ENCODE measurements at regions not wholly inside any gene's neighbourhood (a gene's known extent, or its start where the extent isn't known, plus 50 kb on each side); places are given as distances from the start of the nearest gene placed in this dataset.
A peak's percentile ranks its signal among the peaks of the same experiment; 100 is the strongest.

DNA sequence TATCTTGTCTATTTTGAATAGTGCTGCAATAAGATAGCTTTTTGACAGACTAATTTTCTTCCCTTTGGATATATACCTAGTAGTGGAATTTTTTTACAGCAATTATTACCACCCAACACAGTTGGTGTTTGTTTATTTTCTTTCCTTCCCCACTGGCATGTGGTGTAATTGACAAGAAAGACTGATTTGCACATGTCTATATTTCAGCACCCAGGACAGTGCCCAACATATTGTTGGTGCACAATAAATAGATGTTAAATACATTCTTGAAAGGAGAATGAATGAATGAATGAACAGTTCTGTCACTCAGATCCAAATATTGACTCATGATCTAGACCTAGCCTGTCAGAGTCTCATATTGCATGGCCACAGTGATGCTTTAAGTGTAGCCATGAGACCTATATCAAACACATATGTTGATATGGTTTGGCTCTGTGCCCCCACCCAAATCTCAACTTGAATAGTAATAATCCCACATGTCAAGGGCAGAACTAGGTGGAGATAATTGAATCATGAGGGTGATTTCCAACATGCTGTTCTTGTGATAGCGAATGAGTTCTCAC lies 538.2 kb downstream of the NYAP2 start:
- no peak for DNase-seq (ENCODE audit: low read depth in 3 of 3, low spot score in 2 of 3)

DNA sequence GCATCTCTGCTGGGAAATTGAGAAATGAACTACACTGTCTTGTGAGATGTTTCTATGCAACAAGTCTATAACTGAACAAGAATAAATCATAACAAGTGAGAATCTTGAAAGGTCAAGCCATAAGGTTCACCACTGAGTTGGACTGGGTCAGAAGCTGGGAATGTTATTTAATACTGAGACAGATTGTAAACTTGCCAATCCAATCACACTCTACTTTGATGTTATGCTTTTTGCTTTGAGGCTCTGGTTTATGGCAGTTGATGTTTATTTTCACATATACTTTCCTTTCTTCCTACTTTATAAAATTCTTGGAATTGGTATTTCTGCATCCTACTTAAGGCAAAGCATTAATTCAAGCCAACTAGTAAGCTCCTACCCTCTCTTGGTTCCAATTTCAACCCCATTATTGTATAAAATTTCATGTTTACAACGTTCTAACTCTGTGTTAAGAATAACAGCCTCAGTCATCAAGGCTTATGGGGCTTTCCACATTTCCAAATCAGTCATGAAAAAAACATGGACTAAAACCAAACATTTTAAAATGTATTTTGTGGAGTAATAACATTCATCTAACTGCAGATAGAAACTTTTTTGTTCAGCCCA lies 533.4 kb downstream of the NYAP2 start:
- DNase-seq (ENCODE audit: low read depth in 3 of 3, low spot score in 2 of 3): no peak

DNA sequence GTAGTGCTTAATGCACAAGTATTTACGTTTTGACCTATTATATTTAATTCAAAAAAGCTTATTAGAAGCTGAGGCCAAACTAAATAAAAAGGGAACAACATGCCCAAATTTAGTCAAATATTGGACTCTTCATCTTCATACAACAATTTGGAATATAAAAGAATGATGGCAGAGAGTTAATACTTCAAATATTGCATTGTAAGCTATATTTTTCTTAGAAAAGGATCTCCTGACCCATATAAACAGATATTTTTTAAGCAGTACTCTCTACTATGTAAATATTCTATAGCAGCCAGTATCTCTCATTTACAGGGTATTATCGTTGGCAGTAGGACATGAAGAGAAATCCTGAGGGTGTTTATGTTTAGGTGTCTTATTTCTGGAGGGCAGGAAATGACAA lies 531.2 kb downstream of the NYAP2 start:
- no peak for DNase-seq (ENCODE audit: low read depth in 3 of 3, low spot score in 2 of 3)

DNA sequence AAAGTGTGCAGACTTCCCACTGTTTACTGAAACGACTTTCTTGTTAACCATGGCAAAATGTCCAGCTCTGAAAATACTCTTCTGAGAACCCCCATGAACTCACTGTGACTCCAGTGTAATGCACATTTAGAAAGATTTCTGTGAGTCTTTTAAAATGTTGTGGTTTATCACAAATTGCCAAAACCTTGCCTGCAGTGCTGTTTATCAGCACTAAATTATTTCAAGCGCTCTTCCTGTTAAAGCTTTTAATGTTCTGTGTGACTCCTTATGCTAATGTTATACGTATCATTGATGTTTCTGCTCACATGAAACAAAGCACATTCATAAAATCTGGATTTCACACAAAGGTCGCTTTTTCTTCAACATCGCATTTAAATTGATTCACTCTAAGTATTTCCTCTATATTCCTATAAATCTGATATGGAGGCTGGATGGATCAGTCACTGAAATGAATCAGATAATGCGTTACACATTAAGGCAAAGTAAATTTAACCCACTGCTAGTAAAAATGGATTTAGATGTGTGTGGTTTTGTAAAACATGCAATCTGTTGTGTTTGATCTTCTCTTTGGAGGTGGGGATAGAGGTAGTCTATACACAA lies 521.2 kb downstream of the NYAP2 start:
- DNase-seq (ENCODE audit: low read depth in 3 of 3, low spot score in 2 of 3): peak in 1 of 3 donors; percentile 4

DNA sequence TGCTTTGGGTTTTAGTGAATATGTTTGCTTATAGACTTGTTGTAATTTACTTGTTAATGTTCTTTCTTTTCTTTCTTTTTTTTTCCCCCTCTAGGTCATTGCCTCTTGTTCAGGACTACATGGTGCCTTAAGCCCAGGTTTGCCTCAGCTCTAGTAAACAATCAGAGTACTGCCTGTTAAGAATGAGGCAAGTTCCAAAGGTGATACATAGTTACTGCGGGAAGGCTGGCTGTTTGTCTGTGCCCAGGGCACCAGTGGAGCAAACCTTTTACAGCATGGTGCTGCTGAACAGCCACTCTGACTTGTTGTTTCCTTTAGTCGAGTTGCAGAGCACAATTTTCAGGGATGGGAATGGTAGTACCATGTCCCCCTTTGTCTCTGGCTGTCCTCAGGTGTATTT lies 517.2 kb downstream of the NYAP2 start:
- no peak for DNase-seq (ENCODE audit: low read depth in 3 of 3, low spot score in 2 of 3)

DNA sequence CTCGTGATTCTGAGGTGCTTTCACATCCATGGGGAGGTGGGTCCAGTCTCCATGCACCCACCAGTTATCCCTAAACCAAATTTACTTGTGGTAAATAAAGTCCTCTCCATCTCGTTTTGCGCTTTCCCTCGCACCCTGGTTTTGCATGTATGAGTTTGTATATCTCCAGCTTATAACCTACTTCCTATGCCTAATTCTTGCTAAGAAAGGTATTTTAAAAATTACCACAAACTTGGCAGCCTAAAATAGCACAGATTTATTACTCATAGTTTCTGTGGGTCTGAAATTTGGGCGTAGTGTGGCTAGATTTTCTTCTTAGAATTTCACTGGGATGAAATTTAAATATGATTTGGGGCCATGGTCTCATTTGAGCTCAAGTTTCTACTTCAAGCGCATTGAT lies 511.5 kb downstream of the NYAP2 start:
- DNase-seq (ENCODE audit: low read depth in 3 of 3, low spot score in 2 of 3): no peak

DNA sequence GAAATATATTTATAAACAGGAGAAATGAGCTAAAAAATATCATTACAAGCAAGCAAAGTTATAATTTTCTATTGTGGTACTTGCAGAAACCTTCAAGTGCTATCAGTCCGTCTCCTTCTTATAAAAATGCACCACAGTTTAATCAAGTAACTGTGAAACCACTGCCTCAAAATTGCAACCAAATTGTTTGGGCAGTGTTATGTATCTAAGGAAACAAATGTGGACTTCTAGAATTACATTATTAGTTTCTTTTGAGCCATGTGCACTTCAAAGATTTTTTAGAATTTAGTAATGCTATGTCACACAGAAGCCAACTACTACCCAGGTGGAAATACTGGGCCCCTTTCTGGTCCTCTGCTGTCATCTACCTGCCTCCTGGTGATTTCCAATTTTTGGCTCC lies 495.6 kb downstream of the NYAP2 start:
- no peak for DNase-seq (ENCODE audit: low read depth in 3 of 3, low spot score in 2 of 3)

DNA sequence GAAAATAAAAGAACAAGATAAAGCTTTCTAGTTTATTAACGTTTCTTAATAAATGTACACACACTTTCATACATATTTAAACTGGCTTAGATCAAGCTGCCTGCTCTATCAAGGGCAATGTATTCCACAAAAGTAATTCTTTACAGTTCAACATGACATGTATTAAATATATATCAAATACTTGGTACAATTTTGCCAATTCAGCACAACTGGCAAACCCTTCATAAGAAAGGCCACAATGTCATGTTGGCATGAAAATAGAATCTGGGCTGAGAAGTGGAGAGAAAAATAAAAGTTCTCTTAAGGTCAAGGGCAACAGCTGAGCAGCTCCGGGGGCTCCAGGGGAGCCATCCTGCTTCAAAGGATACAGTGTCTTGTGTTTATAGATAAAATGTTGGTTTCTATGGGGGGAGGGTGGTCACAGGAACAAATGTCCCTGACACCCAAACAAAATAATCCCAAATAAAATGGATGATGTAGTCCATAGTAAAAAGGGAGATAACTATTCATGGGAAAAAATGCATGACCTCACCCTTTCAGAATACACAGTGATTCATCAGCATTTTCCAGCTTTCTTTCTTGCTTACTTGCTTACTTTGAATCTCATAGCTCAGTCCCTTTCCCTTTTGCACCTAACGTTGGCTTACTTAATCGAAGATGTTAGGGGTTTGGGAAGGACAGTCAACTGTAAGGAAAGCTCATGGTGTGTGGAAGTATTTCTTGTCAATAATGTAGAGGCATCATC lies 494.9 kb downstream of the NYAP2 start:
- no peak for DNase-seq (ENCODE audit: low read depth in 3 of 3, low spot score in 2 of 3)

DNA sequence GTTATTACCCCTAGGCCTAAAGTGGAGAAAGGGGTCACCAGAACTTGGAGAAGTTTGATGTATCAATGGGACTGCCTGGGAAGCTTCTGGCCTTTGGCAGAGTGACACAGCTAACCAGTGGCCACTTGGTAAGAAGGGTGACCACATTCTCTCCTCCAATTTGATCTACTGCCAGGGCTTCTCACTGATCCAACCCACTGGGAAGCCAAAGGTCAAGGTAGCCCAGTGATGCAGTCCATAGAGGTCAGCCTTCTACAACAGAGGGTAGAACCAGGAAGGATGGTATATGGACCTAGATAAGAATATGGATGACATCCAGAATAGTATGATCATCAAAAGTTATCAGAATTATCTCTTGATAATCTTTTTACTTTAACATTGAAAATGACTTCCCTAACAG lies 493.6 kb downstream of the NYAP2 start:
- no peak for DNase-seq (ENCODE audit: low read depth in 3 of 3, low spot score in 2 of 3)

DNA sequence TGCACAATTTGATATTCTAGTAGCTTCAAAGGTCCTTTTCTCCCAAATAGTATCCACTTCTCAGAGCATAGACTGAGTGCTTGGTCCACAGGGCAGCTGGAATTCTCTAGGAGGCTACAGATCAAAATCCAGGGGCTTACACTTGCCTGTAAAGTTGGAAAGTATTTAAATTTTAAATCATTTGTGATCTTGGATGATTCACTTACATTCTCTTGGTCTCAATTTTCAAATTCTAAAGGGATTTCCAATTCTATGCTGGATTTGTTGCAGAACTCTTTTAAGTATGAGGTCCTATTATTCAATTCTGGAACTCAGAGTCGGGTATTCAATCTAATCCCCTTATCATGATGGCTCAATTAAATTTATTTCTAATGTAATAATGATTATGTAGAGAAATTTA lies 492.3 kb downstream of the NYAP2 start:
- DNase-seq (ENCODE audit: low read depth in 3 of 3, low spot score in 2 of 3): no peak

DNA sequence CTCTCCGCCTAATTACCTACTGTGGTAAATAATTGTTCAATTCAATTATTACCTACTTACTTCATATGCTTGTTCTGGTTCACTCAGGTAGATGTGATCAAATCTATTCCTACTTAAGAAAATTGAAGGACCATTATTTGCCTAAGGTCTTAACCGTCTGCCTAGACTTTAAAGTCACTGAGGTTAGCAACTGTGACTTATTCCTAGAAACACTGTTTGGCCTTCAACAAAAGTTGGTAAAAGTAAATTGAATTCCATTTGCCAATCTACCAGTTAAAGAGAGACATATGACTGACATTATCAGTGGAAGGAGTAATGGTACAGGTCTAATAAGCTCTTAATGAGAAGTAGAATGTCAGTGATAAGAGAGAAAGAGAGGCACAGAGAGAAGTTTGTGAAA lies 491.5 kb downstream of the NYAP2 start:
- no peak for DNase-seq (ENCODE audit: low read depth in 3 of 3, low spot score in 2 of 3)

DNA sequence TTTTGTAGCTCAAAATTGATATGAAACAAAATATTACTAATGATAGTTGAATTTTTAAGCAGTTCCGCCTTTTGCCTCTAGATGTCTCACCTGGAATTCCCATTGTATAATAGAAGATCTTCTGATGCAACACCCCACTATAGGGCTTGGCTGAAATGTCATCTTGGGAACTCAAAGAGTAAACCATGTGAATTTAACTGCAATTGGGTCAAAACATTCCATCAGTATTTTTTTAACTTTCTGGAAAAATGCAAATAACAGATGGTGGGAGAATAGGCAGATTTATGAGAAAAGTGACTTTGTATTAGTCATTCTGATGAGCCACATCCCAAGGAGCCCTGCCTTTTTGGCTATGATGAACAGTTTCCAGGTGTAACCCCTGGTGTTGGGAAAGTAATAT lies 489.9 kb downstream of the NYAP2 start:
- peak in 2 of 3 donors; percentile 18 to 19 for DNase-seq (ENCODE audit: low read depth in 3 of 3, low spot score in 2 of 3)

DNA sequence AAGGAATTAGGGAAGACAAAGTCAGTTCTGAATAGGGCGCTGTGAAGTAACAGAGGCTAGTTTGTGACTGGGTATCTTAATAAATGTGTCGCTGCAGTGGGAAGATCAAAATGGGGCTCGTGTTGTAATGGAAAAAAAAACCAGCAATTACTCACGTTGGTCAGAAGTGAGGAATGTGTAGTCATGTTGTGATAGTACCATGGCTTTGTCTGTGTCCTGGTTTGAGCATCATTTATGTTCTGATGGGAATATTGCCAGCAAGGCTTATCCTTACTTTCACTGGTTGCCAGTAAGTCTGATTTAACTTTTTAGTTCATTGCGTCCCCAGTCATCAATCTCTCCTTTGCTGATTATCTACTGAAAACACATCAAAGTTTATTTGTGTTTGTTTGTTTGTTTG lies 467.6 kb downstream of the NYAP2 start:
- no peak for DNase-seq (ENCODE audit: low read depth in 3 of 3, low spot score in 2 of 3)

DNA sequence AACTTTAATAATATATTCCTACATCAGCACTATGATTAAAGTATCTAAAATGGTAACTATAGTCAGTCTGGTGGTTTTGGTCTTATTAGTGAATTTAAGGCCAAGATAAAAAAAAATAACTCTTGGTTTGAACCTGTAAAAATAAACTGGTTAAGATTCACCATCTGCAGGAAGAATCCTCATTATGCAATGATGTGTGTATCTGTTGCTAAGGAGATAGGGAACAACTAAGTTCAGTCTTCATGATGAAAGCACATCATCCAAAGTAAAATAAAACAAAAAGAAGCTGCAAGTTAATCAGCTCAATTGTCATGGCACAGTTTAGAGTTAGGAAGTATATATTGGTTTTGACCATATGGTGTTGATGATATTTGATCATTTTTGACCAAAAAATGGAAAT lies 466.0 kb downstream of the NYAP2 start:
- no peak for DNase-seq (ENCODE audit: low read depth in 3 of 3, low spot score in 2 of 3)

DNA sequence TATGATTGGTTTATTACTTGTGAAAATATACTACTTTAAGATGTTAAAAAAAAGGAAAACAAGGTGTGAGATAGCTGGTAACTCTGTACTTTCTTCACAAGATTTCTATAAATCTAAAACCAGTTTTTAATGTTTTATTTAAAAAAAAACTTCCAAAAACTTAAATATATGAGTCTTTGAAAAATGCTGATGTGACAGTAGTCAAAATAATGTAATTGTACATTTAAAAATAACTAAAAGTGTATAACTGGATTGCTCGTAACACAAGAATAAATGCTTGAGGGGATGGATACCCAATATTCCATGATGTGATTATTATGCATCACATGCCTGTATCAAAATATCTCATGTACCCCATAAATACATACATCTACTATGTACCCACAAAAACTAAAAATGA lies 464.9 kb downstream of the NYAP2 start:
- no peak for DNase-seq (ENCODE audit: low read depth in 3 of 3, low spot score in 2 of 3)

DNA sequence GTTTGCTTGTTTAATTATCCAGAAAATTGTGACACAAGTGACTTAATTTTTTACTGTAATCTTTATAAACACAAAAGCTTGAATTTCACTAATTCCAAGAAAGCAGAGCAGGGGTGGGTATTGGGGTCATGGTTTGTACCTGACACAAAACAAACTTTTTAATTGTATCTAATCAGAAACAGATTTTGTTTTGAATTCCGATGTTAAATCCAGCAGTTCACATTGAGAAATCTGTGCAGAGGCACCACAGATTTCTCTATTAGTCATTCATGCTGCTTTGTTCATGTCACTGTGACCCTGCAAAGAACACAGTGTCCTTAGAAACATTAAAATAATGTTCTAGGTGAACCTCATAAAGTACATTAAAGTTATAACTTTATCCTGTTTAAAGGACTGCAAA lies 443.4 kb downstream of the NYAP2 start:
- no peak for DNase-seq (ENCODE audit: low read depth in 3 of 3, low spot score in 2 of 3)

DNA sequence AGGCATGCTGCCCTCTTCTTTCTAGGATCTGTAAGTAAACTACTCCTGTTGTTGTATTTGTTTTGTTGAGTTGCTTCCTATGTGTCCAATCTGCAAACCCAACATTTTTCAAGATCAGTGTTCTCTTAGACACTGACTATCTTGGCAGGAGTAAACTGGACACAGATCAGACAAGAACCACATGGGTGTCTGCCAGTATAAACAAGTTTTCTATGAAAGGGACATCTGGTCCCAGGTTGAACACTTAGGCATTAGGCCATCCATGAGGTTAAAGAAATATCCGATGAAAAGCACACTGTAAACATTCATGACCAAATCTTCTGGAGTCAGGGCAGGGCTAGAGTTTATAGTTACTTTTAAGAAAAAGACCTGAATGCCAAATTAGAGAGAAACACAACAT lies 441.8 kb downstream of the NYAP2 start:
- DNase-seq (ENCODE audit: low read depth in 3 of 3, low spot score in 2 of 3): no peak

DNA sequence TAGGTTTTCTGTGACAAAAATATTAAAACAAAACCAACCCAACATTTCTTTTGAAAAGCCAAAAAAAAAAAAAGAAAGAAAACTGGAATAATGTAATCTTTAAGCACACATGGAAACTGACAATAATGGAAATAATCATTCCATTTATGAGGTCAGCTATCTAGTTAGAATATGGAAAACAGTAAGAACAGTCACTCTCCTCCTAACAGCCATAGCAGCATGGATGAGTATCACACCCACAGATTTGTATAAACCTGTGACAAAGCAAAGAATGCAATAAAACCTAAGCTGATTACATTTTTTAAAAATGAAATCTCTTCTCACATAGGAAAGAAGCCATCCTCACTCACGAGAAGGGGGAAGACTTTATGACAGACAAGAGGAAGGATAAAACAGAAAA lies 437.8 kb downstream of the NYAP2 start:
- DNase-seq (ENCODE audit: low read depth in 3 of 3, low spot score in 2 of 3): no peak

DNA sequence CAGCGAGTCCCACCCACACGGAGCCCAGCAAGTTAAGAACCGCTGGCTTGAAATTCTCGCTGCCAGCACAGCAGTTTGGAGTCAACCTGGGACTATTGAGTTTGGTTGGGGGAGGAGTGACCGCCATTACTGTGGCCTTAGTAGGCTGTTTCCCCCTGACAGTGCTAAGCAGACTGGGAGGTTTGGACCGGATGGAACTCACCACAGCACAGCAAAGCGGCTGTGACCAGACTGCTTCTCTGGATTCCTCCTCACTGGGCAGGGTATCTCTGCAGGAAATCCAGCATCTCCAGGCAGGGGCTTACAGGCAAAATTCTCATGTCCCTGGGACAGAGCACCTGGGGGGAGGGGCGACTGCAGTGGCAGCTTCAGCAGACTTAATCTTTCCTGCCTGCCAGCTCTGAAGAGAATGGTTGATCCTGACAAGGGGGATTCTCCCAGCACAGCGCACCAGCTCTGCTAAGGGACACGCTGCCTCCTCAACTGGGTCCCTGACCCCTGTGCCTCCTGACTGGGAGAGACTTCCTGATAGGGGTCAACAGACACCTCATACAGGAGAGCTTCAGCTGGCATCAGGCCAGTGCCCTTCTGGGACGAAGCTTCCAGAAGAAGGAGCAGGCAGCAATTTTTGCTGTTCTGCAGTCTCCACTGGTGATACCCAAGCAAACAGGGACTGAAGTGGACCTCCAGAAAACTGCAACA lies 425.4 kb downstream of the NYAP2 start:
- no peak for DNase-seq (ENCODE audit: low read depth in 3 of 3, low spot score in 2 of 3)

DNA sequence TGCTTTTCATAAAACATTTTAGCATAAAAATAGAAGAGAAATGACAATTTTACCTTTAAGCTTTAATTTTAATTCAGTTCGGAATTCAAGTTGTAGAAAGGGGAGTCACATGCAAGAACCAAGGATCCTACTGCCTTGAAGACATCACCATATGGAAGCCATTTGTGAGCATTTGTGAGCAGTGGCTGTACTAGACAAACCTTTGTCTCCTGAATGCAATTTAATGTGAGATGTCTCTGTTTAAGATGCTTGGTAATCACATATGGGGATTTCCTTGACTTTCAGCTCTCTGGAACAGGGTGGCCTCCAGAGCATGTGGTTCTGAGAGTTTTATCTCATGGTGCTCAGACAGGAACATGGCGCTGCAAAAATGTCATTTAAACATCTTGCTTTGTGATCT lies 421.8 kb downstream of the NYAP2 start:
- no peak for DNase-seq (ENCODE audit: low read depth in 3 of 3, low spot score in 2 of 3)

DNA sequence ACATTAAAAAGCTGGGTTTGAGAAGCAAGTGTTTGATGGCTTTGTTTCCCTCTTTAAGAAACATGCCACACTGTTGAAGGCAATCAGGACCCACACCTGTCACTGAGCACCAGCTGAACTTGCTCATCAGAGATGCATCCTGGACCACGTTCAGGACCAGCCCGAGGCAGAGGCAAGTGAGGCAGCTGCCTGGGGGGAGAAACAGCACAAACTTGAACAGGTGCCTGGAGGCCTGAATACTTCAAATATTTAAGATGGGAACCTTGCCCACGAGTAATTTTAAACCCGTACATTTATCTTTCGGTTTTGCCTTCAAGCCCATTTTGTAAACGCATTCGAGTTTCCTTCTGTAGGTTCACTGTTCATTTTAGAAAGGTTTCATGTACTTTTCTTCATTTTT lies 421.3 kb downstream of the NYAP2 start:
- DNase-seq (ENCODE audit: low read depth in 3 of 3, low spot score in 2 of 3): no peak
